IMR-90 (cell line): ENCODE measurements at regions not wholly inside any gene's neighbourhood (a gene's known extent, or its start where the extent isn't known, plus 50 kb on each side); places are given as distances from the start of the nearest gene placed in this dataset.

Experiments
- ATAC-seq: fragments of 200-7000 bp; cut with Tn5 transposase; 2 replicates; pipeline ENCODE4 v1.9.1; 2020; ENCODE audit warnings: low read depth, mild to moderate bottlenecking, moderate library complexity
- BruUV-seq: library from RNA; stranded (reverse); fragments of 400-500 nt; replicated peaks from 2 replicates; lab custom pipeline; 2021; lab: Mats Ljungman, UMichigan
- CTCF ChIA-PET: fragments of 300-600 bp; formaldehyde crosslinking; extraction: SDS; loops from one replicate; lab custom pipeline; 2021; ENCODE audit warnings: antibody characterized with exemption; lab: Yijun Ruan, JAX
- POLR2A ChIA-PET: fragments of 300-600 bp; sonication (Branson Sonifier 250); formaldehyde crosslinking; loops from one replicate; lab custom pipeline; 2022; ENCODE audit warnings: antibody characterized with exemption; ENCODE audit not compliant: unreplicated experiment; lab: Charles Lee
- DNase-seq: peaks from one replicate; pipeline ENCODE4 v3.0.0; 2013
- H2AFZ ChIP-seq: replicated peaks from 2 replicates; pipeline ENCODE3; 2013; ENCODE audit warnings: low read length, mild to moderate bottlenecking; ENCODE audit not compliant: poor library complexity
- H2AK5ac ChIP-seq: 2 replicates; pipeline ENCODE4 v1.6.1; 2013; ENCODE audit warnings: low read depth, low read length, inconsistent platforms
- H2AK9ac ChIP-seq: replicated peaks from 2 replicates; pipeline ENCODE3; 2013; ENCODE audit warnings: mild to moderate bottlenecking, low read depth, low read length, moderate library complexity; ENCODE audit not compliant: poor library complexity
- H2BK120ac ChIP-seq: 2 replicates; pipeline ENCODE4 v1.6.1; 2013; ENCODE audit warnings: low read depth, low read length, inconsistent platforms
- H2BK15ac ChIP-seq: 3 replicates; pipeline ENCODE4 v1.6.1; 2013; ENCODE audit warnings: low read depth, low read length, inconsistent platforms
- H2BK20ac ChIP-seq: 2 replicates; pipeline ENCODE4 v1.6.1; 2013; ENCODE audit warnings: low read depth, mild to moderate bottlenecking, inconsistent platforms, low read length, moderate library complexity
- H2BK5ac ChIP-seq: 2 replicates; pipeline ENCODE4 v1.6.1; 2013; ENCODE audit warnings: mild to moderate bottlenecking, low read depth, low read length, inconsistent platforms; ENCODE audit not compliant: poor library complexity, severe bottlenecking
- H3K14ac ChIP-seq: replicated peaks from 2 replicates; pipeline ENCODE4 v1.6.1; 2013; ENCODE audit warnings: low read depth, low read length, inconsistent platforms
- H3K18ac ChIP-seq: 2 replicates; pipeline ENCODE4 v1.6.1; 2013; ENCODE audit warnings: low read depth, low read length, control low read depth
- H3K23ac ChIP-seq: 2 replicates; pipeline ENCODE4 v1.6.1; 2013; ENCODE audit warnings: low read depth, low read length, inconsistent platforms
- H3K27ac ChIP-seq: 2 replicates; pipeline ENCODE4 v1.5.1; 2013; ENCODE audit warnings: mild to moderate bottlenecking, control low read depth, low read length; ENCODE audit not compliant: insufficient read depth
- H3K27me3 ChIP-seq: 2 replicates; pipeline ENCODE4 v1.6.1; 2013; ENCODE audit warnings: low read length; ENCODE audit not compliant: control insufficient read depth, insufficient read depth
- H3K36me3 ChIP-seq: 2 replicates; pipeline ENCODE4 v1.6.1; 2013; ENCODE audit warnings: low read length, mixed read lengths; ENCODE audit not compliant: control insufficient read depth, insufficient read depth
- H3K4ac ChIP-seq: 2 replicates; pipeline ENCODE4 v1.6.1; 2013; ENCODE audit warnings: low read depth, low read length, inconsistent platforms
- H3K4me1 ChIP-seq: 2 replicates; pipeline ENCODE4 v1.6.1; 2013; ENCODE audit warnings: low read length, mixed read lengths; ENCODE audit not compliant: control insufficient read depth, insufficient read depth
- H3K4me2 ChIP-seq: 2 replicates; pipeline ENCODE4 v1.6.1; 2013; ENCODE audit warnings: low read depth, mild to moderate bottlenecking, control low read depth, low read length, moderate library complexity
- H3K4me3 ChIP-seq: 2 replicates; pipeline ENCODE4 v1.5.1; 2013; ENCODE audit warnings: low read depth, mild to moderate bottlenecking, control low read depth, low read length, moderate library complexity; ENCODE audit not compliant: insufficient read depth
- H3K56ac ChIP-seq: 2 replicates; pipeline ENCODE4 v1.6.1; 2013; ENCODE audit warnings: low read length, inconsistent platforms; ENCODE audit not compliant: insufficient read depth; ENCODE audit errors: extremely low read depth
- H3K79me1 ChIP-seq, 2 experiments: 2 replicates each; pipeline ENCODE4 v1.6.1; 2013; ENCODE audit warnings: low read length in 2 of 2, inconsistent platforms in 1 of 2, low read depth in 1 of 2
- H3K9ac ChIP-seq: 2 replicates; pipeline ENCODE4 v1.6.1; 2013; ENCODE audit warnings: low read depth, low read length, control low read depth
- H3K9me1 ChIP-seq: 2 replicates; pipeline ENCODE4 v1.6.1; 2013; ENCODE audit warnings: low read length, inconsistent platforms; ENCODE audit not compliant: insufficient read depth
- H3K9me3 ChIP-seq: 2 replicates; pipeline ENCODE4 v1.6.1; 2013; ENCODE audit warnings: low read length; ENCODE audit not compliant: control insufficient read depth, insufficient read depth
- H4K20me1 ChIP-seq: 2 replicates; pipeline ENCODE4 v1.6.1; 2013; ENCODE audit warnings: low read length, inconsistent platforms; ENCODE audit not compliant: insufficient read depth
- H4K5ac ChIP-seq: 2 replicates; pipeline ENCODE4 v1.6.1; 2013; ENCODE audit warnings: mild to moderate bottlenecking, low read depth, low read length, control low read depth
- H4K8ac ChIP-seq, 2 experiments: 2 replicates each; pipeline ENCODE4 v1.6.1; 2013; ENCODE audit warnings: low read depth in 2 of 2, low read length in 2 of 2, control low read depth in 1 of 2, inconsistent platforms in 1 of 2
- H4K91ac ChIP-seq: 2 replicates; pipeline ENCODE4 v1.6.1; 2013; ENCODE audit warnings: low read depth, low read length, inconsistent platforms; ENCODE audit not compliant: insufficient read depth
- CHD1 ChIP-seq: IDR thresholded peaks from 2 replicates; pipeline ENCODE4 v1.6.1; 2012; ENCODE audit warnings: low read depth, low read length, improper control_type of control experiment
- MAFK ChIP-seq: IDR thresholded peaks from 2 replicates; pipeline ENCODE4 v1.6.1; 2012; ENCODE audit warnings: low read depth, low read length, improper control_type of control experiment
- MAZ ChIP-seq: IDR thresholded peaks from 2 replicates; pipeline ENCODE4 v1.6.1; 2012; ENCODE audit warnings: low read depth, mild to moderate bottlenecking, low read length, improper control_type of control experiment, moderate library complexity, borderline replicate concordance
- MXI1 ChIP-seq: IDR thresholded peaks from 2 replicates; pipeline ENCODE4 v1.6.1; 2012; ENCODE audit warnings: low read depth, mild to moderate bottlenecking, low read length, moderate library complexity, borderline replicate concordance
- POLR2A ChIP-seq: IDR thresholded peaks from 2 replicates; pipeline ENCODE4 v1.6.1; 2012; ENCODE audit warnings: mild to moderate bottlenecking, low read depth, low read length
- RCOR1 ChIP-seq: IDR thresholded peaks from 2 replicates; pipeline ENCODE4 v1.6.1; 2012; ENCODE audit warnings: mild to moderate bottlenecking, low read length, improper control_type of control experiment; ENCODE audit not compliant: insufficient replicate concordance
- RFX5 ChIP-seq: IDR thresholded peaks from 2 replicates; pipeline ENCODE4 v1.8.0; 2012; ENCODE audit warnings: low read depth, mild to moderate bottlenecking, low read length, moderate library complexity
- SMC3 ChIP-seq: fragments of 150-350 bp; IDR thresholded peaks from 2 replicates; pipeline ENCODE4 v1.6.1; 2016; ENCODE audit warnings: low read depth, mild to moderate bottlenecking, antibody characterized with exemption, low read length, moderate library complexity
- WGBS, 2 experiments: methylation state at CpG; one replicate each; pipeline versions ENCODE4 v1.1.5 to v1.1.7; 2013; ENCODE audit warnings: missing lambda C conversion rate in 2 of 2; ENCODE audit not compliant: insufficient read length in 1 of 2; ENCODE audit errors: extremely low coverage in 2 of 2; 5-methylcytosine and 5-hydroxymethylcytosine counted together
- dilution Hi-C: fragments of 300-500 bp; cut with HindIII; formaldehyde crosslinking; loops from one replicate; pipeline ENCODE4 v1.14.3; 2018; ENCODE audit warnings: low sequenced_read_pairs; ENCODE audit not compliant: unreplicated experiment
- in situ Hi-C: fragments of 300-500 bp; cut with MboI; formaldehyde crosslinking; loops from 3 replicates; pipeline ENCODE4 v1.14.3; 2019; ENCODE audit warnings: low sequenced_read_pairs, inconsistent platforms, mixed read lengths
- intact Hi-C: fragments of 100-400 bp; cut with micrococcal nuclease; formaldehyde crosslinking; loops from 2 replicates; pipeline ENCODE4 v1.10.0; 2022
- TF ChIP-seq, protein P1 (sequence below): fragments of 150-350 bp; IDR thresholded peaks from 2 replicates; pipeline ENCODE4 v1.6.1; 2016; ENCODE audit warnings: low read depth, mild to moderate bottlenecking, low read length, moderate library complexity, borderline replicate concordance
- TF ChIP-seq, protein P2 (sequence below): conservative IDR thresholded peaks from 2 replicates; pipeline ENCODE4 v1.5.1; 2012; ENCODE audit warnings: mild to moderate bottlenecking, low read depth, low read length, improper control_type of control experiment
- TF ChIP-seq, protein P3 (sequence below): fragments of 150-350 bp; IDR thresholded peaks from 2 replicates; pipeline ENCODE4 v1.6.1; 2017; ENCODE audit warnings: mild to moderate bottlenecking, antibody characterized with exemption, low read length, low read depth

DNA sequence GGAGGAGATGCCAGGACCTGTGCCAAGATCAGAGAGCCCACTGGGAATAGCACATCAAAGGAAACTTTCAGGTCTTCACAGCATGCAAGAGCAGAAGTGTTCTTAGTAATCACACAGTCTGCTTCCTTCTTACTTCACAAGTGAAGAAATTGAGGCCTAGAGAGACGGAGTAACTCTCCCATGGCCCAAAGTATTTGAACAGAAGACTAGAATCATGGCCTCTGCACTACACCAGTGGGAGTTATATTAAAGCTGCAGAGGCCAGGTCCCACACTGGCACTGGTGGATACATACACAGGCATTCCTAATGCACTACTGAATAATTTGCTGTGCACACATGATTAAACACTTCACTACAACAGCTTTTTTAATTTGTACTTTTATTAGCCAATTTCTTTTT, 107.6 kb upstream of the RMP24 start:
- dilution Hi-C loops = no loop called here
- WGBS, 2 experiments = no CpG with 5 or more reads among the region's 1 CpG
- CTCF ChIA-PET = no interaction called here

More for the DNA sequence above, 107.6 kb upstream of the RMP24 start:
- Histone ChIP-seq H3K4me3 (no peak overlapping the region), H3K4me2 (no peak overlapping the region), H2BK5ac (no peak overlapping the region), H3K36me3 (no peaks in the 10 kb centered on the region), H2AK9ac (no peak overlapping the region), H4K8ac (no peak overlapping the region), H3K27me3 (no peaks in the 10 kb centered on the region), H3K9ac (no peak overlapping the region), H4K91ac (no peak overlapping the region), H4K20me1 (no peaks in the 10 kb centered on the region), H3K27ac (no peak overlapping the region), H3K79me1 (no peaks in the 10 kb centered on the region), H3K56ac (no peak overlapping the region), H3K9me1 (no peaks in the 10 kb centered on the region), H3K23ac (no peak overlapping the region), H2BK15ac (no peak overlapping the region), H2AK5ac (no peak overlapping the region), H3K4me1 (no peaks in the 10 kb centered on the region), H2AFZ (no peak overlapping the region), H3K9me3 (no peaks in the 10 kb centered on the region), H3K4ac (no peak overlapping the region), H4K5ac (no peak overlapping the region), H2BK20ac (no peak overlapping the region), H2BK120ac (no peak overlapping the region), H3K14ac (no peak overlapping the region), H3K18ac (no peak overlapping the region)
- intact Hi-C loops = no loop called here
- in situ Hi-C loops = no loop called here
- POLR2A ChIA-PET = no interaction called here
- ATAC-seq (no peak), DNase-seq (no peak)
- no TSS peak for BruUV-seq
- no peak for TF ChIP-seq SMC3
- TF ChIP-seq, protein P1, sequence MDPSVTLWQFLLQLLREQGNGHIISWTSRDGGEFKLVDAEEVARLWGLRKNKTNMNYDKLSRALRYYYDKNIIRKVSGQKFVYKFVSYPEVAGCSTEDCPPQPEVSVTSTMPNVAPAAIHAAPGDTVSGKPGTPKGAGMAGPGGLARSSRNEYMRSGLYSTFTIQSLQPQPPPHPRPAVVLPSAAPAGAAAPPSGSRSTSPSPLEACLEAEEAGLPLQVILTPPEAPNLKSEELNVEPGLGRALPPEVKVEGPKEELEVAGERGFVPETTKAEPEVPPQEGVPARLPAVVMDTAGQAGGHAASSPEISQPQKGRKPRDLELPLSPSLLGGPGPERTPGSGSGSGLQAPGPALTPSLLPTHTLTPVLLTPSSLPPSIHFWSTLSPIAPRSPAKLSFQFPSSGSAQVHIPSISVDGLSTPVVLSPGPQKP = no peak
- no peak for TF ChIP-seq CHD1
- no peak for TF ChIP-seq POLR2A
- TF ChIP-seq MAFK = no peak
- TF ChIP-seq, protein P2, sequence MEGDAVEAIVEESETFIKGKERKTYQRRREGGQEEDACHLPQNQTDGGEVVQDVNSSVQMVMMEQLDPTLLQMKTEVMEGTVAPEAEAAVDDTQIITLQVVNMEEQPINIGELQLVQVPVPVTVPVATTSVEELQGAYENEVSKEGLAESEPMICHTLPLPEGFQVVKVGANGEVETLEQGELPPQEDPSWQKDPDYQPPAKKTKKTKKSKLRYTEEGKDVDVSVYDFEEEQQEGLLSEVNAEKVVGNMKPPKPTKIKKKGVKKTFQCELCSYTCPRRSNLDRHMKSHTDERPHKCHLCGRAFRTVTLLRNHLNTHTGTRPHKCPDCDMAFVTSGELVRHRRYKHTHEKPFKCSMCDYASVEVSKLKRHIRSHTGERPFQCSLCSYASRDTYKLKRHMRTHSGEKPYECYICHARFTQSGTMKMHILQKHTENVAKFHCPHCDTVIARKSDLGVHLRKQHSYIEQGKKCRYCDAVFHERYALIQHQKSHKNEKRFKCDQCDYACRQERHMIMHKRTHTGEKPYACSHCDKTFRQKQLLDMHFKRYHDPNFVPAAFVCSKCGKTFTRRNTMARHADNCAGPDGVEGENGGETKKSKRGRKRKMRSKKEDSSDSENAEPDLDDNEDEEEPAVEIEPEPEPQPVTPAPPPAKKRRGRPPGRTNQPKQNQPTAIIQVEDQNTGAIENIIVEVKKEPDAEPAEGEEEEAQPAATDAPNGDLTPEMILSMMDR = no peak
- TF ChIP-seq, protein P3, sequence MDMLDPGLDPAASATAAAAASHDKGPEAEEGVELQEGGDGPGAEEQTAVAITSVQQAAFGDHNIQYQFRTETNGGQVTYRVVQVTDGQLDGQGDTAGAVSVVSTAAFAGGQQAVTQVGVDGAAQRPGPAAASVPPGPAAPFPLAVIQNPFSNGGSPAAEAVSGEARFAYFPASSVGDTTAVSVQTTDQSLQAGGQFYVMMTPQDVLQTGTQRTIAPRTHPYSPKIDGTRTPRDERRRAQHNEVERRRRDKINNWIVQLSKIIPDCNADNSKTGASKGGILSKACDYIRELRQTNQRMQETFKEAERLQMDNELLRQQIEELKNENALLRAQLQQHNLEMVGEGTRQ = no peak
- TF ChIP-seq RFX5 = no peak
- no peak for TF ChIP-seq MAZ
- no peak for TF ChIP-seq RCOR1
- no peak for TF ChIP-seq MXI1
